NCI-H526 (cell line): ENCODE measurements at regions not wholly inside any gene's neighbourhood (a gene's known extent, or its start where the extent isn't known, plus 50 kb on each side); places are given as distances from the start of the nearest gene placed in this dataset.

ENCODE experiments used
- DNase-seq, 2 experiments: peaks; one replicate each; lab custom pipeline; 2025; lab: John Stamatoyannopoulos, UW

DNA sequence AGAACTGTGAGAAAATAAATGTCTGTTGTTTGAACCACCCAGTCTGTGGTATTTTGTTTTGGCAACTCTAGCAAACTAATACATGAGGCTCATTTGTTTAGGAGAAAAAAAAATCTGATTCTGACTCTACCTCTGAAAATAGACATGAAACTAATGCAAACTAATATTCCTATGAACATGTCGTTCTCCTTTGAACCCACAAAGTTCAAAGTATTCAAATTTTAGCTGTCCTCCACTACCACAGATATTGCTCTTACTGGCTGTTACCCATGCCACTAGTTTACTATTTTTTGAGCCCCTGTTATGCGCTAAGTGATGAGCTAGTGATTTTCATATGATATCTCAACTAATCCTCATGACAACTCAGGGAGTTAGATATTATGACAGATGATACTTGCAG is 58.8 kb upstream of the ZNF804B start:
- no peak for DNase-seq

DNA sequence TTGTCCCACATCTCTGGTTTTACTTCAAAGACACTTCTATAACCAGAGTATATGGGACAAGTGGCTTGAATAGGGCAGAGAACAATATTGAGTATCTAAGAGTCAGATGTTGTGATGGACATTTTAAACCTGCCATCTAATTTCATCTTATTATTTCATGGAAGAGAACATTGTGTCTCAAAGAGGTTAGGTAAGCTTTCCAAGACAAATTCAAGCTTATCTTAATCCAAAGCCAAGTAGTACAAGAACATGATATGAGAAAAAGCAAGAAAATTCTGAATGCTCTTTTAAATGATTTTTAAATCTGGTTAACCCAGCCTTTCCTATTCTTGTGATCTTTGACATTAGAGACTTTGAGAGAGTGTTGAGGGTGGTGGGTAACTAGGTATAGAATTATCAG is 65.3 kb upstream of the ZNF804B start:
- no peak for DNase-seq

DNA sequence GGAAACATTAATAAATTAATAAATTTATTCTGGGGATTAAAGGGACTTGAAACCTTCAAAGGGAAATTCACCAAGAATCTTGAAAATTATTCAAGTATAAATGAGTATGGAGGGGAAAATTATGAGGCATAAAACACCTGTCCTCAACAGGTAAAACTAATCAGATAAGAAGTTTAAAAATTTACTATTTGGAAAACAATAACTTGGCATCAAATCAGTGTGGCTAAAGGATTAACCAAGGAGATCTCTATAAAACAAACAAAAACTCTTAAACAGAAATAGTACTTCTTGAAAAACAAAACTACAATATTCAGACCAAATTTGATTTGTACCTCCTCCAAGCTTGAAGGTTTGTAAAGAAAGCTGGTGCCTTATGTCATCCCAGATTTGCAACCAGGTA is 66.4 kb upstream of the ZNF804B start:
- no peak for DNase-seq

- DNase-seq, result no peak
Measured at GRCh38 chr7:88692493-88692892, 67.0 kb upstream of the ZNF804B start.

- no peak for DNase-seq
Measured at GRCh38 chr7:88689821-88690220, 69.7 kb upstream of the ZNF804B start.

DNA sequence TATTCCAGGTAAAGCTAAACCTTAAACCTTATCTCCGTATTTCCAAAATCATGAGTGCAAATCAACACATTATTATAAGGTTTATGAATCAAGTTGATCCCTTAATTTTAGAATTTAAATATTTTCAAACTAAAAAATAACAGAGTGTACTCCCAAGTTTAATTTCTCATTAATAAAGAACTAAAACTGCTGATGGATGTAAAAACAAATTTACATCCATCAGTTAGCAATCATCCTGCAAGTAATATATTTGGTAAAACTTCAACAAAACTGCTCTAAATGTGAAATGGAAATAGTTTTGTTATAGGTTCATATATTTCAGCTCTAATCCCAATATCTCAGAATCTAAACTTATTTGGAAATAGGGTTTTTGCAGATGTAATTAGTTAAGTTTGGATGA is 71.3 kb upstream of the ZNF804B start:
- DNase-seq, result no peak

DNA sequence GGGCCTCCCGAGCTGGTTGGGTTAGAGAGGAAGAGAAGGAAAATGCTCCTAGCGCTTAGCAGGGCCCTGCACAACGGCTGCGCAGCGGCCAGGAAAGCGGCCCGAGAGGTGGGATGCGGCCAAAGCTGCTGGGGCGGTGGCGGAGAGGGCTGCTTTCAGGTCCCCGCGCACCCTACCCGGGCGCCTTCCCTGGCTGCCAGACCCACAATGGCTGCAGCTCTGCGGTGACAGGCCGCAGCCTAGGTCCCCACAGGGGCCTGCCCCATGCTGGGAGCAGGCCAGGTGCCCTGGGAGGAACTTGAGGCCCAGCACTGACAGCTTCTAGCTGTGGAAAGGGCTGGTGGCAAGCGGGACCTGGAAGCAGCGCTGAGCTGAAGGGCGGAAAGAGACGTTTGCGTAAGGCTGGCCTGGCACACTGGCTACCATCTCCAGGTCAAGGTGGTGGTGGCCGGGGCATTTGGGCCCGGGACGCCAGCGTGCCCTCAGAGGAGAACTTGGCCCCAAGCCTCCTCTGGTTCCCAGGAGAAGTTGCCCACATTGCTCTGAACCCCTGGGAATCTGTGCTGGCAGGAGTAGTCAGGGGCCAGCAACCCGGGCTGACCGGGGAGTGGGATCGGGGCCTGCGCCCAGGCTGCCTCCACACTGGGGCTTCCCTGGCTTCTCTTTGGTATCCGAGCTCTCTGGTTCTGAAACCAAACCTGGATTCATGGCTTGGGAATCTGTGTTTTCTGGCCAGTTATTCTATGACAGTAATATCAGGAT is 72.9 kb upstream of the ZNF804B start:
- DNase-seq, result no peak

DNA sequence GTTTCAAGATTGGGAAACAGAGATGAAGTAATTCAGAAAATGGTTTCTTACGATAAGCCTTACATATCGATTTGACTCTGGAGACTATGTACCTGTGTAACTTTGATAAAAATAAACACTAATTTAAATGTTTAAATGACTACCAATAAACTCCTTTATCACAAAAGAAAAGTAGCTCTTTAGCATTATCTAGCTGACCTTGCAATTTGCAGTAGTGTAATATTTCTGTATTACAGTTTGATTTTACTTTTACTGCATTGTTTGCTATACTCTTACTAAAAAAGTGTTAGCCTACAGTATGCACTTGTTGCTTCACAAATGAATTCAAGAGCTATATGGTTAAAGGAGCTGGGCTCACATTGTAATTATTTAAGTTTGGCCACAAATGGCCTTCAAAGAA is 77.8 kb upstream of the ZNF804B start:
- no peak for DNase-seq

DNA sequence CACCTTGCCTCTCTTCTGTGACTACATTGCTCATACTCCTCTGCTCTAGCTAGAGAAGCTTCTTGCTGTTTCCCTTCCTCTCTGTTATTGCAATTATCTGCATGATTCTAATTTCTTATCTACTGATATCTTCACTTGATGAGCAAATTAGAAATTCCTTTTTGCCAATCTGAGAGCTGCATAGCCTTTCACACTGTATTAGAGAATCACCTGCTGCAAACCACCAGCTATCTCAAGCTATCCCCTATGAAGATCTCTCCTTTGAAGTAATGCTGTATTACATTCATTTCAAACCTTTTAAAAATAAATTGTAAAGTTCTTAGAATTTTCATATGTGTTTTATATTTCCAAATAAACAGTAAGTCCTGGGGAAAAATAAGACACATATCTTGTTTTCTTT is 89.0 kb upstream of the ZNF804B start:
- DNase-seq, result no peak

DNA sequence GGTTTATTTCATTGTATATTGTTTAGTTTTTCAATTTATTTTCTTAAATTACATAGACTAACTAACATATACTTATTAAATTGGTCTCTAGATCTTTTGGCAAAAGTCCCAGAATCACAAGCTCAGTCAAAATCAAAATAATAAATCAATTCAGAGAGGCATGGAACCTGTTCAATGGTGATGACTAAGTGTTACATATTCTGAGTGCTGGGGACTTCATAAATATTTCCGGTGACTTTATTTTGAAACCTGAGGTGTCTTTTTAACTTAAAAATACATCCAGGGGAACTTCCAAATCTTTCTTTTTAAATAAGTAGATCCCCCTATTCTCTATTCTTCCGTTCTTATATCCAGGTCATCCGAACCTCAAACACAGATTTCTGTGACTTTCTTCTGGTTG is 89.6 kb upstream of the ZNF804B start:
- DNase-seq, result no peak

DNA sequence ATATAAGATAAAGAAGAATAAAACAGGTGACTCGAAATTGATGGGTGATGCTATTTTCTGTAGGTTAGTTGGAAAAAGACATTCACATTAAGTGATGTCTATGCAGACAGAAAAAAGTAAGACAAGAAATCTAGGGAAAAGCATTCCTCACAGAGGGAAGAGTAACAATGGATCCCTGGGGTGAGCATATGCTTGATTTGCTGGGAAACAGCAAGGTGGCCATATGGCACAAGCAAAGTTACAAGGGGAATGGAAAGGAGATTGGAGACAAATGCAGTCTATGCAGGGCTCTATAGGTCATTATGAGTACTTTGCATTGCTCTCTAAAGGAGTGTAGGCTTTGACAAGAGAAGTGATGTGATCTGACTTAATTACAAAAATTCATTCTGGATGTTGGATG is 90.9 kb upstream of the ZNF804B start:
- DNase-seq, result no peak

GRCh38 chr7:88666626-88667025 is 92.9 kb upstream of the ZNF804B start:
- no peak for DNase-seq

- DNase-seq, result no peak
Measured at GRCh38 chr7:88665892-88666514, 93.5 kb upstream of the ZNF804B start.

- no peak for DNase-seq
Measured at GRCh38 chr7:88664630-88665233, 94.8 kb upstream of the ZNF804B start.

DNA sequence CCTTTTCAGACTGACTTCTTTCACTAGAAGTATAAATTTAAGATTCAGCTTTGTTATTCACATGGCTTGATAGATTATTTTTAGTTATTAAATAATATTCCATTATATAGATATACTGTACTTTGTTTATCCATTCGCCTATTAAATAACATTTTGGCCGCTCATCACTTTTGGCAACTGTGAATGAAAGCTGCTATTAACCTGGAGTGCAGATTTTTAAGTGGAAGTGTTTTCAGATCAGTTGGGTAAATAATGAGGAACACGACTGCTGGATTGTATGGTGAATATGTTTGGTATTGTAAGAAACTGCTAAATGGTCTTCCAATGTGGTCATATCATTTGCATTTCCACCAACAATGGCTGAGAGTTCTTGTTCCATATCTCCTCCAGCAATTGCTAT is 97.6 kb upstream of the ZNF804B start:
- DNase-seq, result no peak

- DNase-seq, result no peak
Measured at GRCh38 chr7:88647825-88648224, 111.7 kb upstream of the ZNF804B start.

- DNase-seq, result no peak
Measured at GRCh38 chr7:88638583-88638982, 120.9 kb upstream of the ZNF804B start.

DNA sequence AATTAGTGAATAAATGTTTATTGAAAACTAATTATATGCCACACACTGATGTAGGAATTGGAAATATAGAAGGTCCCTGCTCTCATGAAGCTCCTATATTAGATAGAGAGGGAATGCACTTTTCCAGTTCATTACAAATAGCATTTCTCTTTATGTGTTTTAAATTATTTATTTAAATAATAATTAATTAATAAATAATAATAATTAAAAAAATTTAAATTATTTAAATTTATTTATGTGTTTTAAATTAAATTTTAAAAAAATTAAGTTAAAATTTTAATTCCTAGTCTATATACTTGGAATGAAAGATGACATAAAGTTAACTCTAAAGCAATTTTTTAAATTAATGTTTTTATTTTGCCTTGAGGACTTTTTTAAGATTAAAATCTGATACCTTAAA is 121.7 kb upstream of the ZNF804B start:
- DNase-seq, result no peak

DNA sequence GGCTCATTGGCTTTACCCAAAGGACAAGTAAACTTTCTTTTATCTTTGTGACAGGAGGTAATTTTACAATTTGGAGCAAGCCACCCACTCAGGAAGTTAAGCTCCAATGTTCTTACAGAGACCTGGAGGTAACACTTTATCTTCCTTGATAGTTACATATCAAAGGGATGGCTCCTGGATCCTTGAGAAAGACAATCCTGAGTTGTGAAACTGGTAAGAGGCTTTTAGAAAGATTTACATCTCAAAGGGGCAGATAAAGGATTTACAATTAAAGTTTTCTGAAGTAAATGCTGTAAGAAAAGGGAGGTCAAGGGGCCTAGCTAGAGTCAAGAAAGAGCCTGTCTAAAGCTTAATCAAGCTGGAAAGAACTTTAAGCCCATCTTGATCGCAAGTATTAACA is 124.4 kb upstream of the ZNF804B start:
- no peak for DNase-seq

DNA sequence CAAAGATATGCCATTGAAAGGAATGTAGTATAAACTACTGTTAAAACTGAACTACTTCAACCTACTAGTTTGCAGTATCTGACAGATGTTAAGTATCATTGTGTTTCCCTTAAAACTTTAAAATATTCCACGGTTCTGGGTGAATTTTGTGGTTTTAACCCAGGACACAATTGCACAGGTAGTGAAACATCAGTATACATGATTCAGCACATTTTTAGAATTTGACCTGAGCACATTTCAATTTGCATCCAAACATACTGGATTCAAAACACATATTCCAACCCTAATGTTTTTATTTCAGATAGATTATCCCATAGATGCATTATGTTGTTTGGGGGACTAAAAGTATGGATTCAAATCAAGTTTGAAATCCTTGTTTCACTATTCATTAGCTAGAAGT is 129.9 kb upstream of the ZNF804B start:
- DNase-seq, result no peak

DNA sequence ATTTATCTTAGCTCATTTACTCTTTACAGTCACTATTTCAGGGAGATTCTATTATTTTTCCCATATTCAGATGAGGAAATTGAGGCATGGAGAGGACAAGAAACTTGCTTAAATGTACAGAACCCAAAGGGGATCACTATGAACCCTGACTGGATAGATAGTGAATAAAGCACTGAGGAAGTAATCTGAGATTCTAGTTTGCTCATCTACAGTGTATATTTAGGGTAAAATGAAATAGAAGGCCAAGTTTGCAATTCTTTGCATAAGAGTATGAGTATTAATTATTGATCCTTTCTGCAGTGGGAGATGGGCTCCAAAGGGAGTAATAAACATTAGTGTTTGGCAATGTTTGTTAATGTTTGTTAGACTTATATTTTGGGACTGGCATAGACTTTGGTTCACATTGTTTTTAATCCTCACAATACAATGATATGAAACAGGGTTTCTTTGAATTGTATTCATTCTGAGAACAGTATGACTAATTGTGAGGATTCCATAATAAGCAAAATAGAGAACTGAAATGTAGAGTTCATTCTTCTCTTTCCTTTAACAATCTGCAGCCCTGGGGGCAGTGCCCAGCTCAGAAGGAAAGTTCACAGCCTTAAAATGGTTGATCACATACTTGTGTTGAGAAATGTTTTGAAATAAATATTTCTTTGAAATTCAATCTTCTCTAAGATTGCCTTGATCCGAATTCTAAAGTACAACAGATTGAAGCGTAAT is 131.0 kb upstream of the ZNF804B start:
- no peak for DNase-seq

DNA sequence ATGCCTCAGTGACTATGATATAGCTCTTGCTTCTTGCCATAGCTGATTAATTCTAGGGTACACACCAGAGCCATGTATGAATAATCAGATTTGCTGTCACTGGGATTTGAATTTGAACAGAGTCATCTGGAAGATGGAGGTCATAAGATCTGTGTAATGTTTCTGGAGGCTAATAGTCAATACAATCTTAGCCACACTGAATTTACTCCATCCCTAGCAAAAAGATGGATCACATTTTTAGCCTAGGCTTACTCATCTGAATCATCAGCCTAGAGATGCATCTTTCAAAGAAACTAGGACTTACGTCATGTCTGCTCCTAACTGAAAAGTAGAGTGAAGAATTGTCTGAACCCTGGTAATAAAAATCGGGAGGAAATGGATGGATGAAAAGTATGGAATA is 142.3 kb upstream of the ZNF804B start:
- no peak for DNase-seq

DNA sequence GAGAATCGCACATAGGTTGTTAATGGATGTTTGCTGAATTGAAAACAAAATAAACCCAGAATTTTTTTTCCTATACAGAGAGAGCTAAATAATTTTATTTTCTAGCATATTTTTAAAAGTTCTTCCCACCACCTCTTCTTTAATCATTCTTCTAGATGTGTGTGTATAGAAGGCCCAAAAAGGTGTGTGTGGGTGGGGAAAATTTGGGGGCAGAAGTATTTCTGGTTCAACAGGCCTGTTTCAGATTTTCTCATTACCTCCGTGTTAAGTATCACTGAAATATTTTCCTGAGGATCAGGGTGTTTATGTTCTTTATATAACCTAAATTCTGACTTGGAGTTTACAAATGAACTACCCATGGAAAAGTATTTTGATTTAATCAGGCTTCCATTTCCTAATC is 144.2 kb upstream of the ZNF804B start:
- DNase-seq, result no peak
